ENCODE measurements at regions not wholly inside any gene's neighbourhood (a gene's known extent, or its start where the extent isn't known, plus 50 kb on each side); places are given as distances from the start of the nearest gene placed in this dataset.

GRCh38 chr9:129348890-129349664 lies 171.0 kb upstream of the IER5L start:
- TF ChIP-seq POLR2AphosphoS5 (IDR thresholded peaks at IDR 0.05) (no peak), POLR2A (IDR thresholded peaks at IDR 0.05; ENCODE audit: low read depth) (no peak)

Measured in esophagus muscularis mucosa (tissue), 2 donors.